ENCODE measurements at regions not wholly inside any gene's neighbourhood (a gene's known extent, or its start where the extent isn't known, plus 50 kb on each side); places are given as distances from the start of the nearest gene placed in this dataset.
"Not testable (repeated sequence)": the region's sequence is repeated elsewhere in the genome, so short reads cannot be mapped to it uniquely, and the experiment has no call there.

GRCh38 chr1:221239792-221240191 is 360.5 kb downstream of the HLX start:
- ATAC-seq (no peak), DNase-seq (ENCODE audit: low spot score) (no peak)

GRCh38 chr1:221240690-221241089 is 361.4 kb downstream of the HLX start:
- ATAC-seq = no peak
- no peak for DNase-seq (ENCODE audit: low spot score)

GRCh38 chr1:221241157-221241556 is 361.9 kb downstream of the HLX start:
- ATAC-seq = no peak
- no peak for DNase-seq (ENCODE audit: low spot score)

GRCh38 chr1:221241592-221241991 is 362.3 kb downstream of the HLX start:
- ATAC-seq (no peak), DNase-seq (ENCODE audit: low spot score) (no peak)

- DNase-seq (ENCODE audit: low spot score) = no peak
- ATAC-seq = no peak
Observed at GRCh38 chr1:221246067-221246466, 366.8 kb downstream of the HLX start.

GRCh38 chr1:221246628-221247415 is 367.6 kb downstream of the HLX start:
- ATAC-seq (no peak), DNase-seq (ENCODE audit: low spot score) (no peak)

GRCh38 chr1:221251580-221251979 is 372.3 kb downstream of the HLX start:
- no peak for ATAC-seq
- DNase-seq (ENCODE audit: low spot score) = no peak

- DNase-seq (ENCODE audit: low spot score) (no peak), ATAC-seq (no peak)
Observed at GRCh38 chr1:221254813-221255212, 375.6 kb downstream of the HLX start.

- no peak for ATAC-seq
- no peak for DNase-seq (ENCODE audit: low spot score)
Observed at GRCh38 chr1:221256773-221257172, 377.5 kb downstream of the HLX start.

GRCh38 chr1:221257548-221257947 is 378.3 kb downstream of the HLX start:
- not testable (repeated sequence) for ATAC-seq; DNase-seq (ENCODE audit: low spot score)

- DNase-seq (ENCODE audit: low spot score); ATAC-seq: not testable (repeated sequence)
Observed at GRCh38 chr1:221262677-221263076, 383.4 kb downstream of the HLX start.

- ATAC-seq = peak; percentile 98
- peak; percentile 65 for DNase-seq (ENCODE audit: low spot score)
Observed at GRCh38 chr1:221263831-221264767, 384.9 kb downstream of the HLX start.

GRCh38 chr1:221264848-221265247 is 385.6 kb downstream of the HLX start:
- no peak for ATAC-seq

GRCh38 chr1:221268295-221268694 is 389.1 kb downstream of the HLX start:
- ATAC-seq (no peak), DNase-seq (ENCODE audit: low spot score) (no peak)

More at GRCh38 chr1:221264848-221265247, 385.6 kb downstream of the HLX start:
- no peak for DNase-seq (ENCODE audit: low spot score)

GRCh38 chr1:221271701-221272100 is 392.5 kb downstream of the HLX start:
- ATAC-seq (no peak), DNase-seq (ENCODE audit: low spot score) (no peak)

GRCh38 chr1:221272940-221273339 is 393.7 kb downstream of the HLX start:
- no peak for DNase-seq (ENCODE audit: low spot score)
- ATAC-seq = no peak

GRCh38 chr1:221274373-221274772 is 395.1 kb downstream of the HLX start:
- no peak for ATAC-seq
- no peak for DNase-seq (ENCODE audit: low spot score)

- no peak for DNase-seq (ENCODE audit: low spot score)
- ATAC-seq = no peak
Observed at GRCh38 chr1:221276896-221277409, 397.7 kb downstream of the HLX start.

GRCh38 chr1:221279146-221279545 is 399.9 kb downstream of the HLX start:
- DNase-seq (ENCODE audit: low spot score) (no peak), ATAC-seq (no peak)

- ATAC-seq = no peak
Observed at GRCh38 chr1:221283532-221283931, 404.3 kb downstream of the HLX start.

GRCh38 chr1:221284028-221284427 is 404.8 kb downstream of the HLX start:
- DNase-seq (ENCODE audit: low spot score) (no peak), ATAC-seq (no peak)

More at GRCh38 chr1:221283532-221283931, 404.3 kb downstream of the HLX start:
- DNase-seq (ENCODE audit: low spot score) = no peak

Measured in left lobe of liver (tissue), 2 donors.